Ascending aorta (tissue), 2 donors: ENCODE measurements at regions not wholly inside any gene's neighbourhood (a gene's known extent, or its start where the extent isn't known, plus 50 kb on each side); places are given as distances from the start of the nearest gene placed in this dataset.
"Not testable (repeated sequence)": the region's sequence is repeated elsewhere in the genome, so short reads cannot be mapped to it uniquely, and the experiment has no call there.

ENCODE experiments used
- DNase-seq, 2 donors: peaks; one replicate each; pipeline ENCODE4 v3.0.0-alpha.2; 2019; ENCODE audit warnings: low spot score in 2 of 2
- H3K27ac ChIP-seq, 2 donors: fragments of 200-600 bp; sonication (generic); one replicate each; pipeline ENCODE4 v1.5.1; 2016 to 2017; ENCODE audit warnings: mild to moderate bottlenecking in 1 of 2
- H3K27me3 ChIP-seq: fragments of 200-600 bp; sonication (generic); one replicate; pipeline ENCODE4 v1.5.1; 2017
- H3K36me3 ChIP-seq, 2 donors: fragments of 200-600 bp; sonication (generic); one replicate each; pipeline ENCODE4 v1.5.1; 2016
- H3K4me1 ChIP-seq, 2 donors: fragments of 200-600 bp; sonication (generic); one replicate each; pipeline ENCODE4 v1.5.1; 2016 to 2017; ENCODE audit warnings: mild to moderate bottlenecking in 1 of 2
- H3K4me3 ChIP-seq, 2 donors: fragments of 200-600 bp; sonication (generic); one replicate each; pipeline ENCODE4 v1.5.1; 2016 to 2017; ENCODE audit warnings: mild to moderate bottlenecking in 1 of 2
- H3K9me3 ChIP-seq, 2 donors: fragments of 200-600 bp; sonication (generic); one replicate each; pipeline ENCODE4 v1.5.1; 2016
- intact Hi-C: fragments of 100-400 bp; cut with DNase I; formaldehyde crosslinking; loops from one replicate; pipeline ENCODE4 v1.15.1; 2023

DNA sequence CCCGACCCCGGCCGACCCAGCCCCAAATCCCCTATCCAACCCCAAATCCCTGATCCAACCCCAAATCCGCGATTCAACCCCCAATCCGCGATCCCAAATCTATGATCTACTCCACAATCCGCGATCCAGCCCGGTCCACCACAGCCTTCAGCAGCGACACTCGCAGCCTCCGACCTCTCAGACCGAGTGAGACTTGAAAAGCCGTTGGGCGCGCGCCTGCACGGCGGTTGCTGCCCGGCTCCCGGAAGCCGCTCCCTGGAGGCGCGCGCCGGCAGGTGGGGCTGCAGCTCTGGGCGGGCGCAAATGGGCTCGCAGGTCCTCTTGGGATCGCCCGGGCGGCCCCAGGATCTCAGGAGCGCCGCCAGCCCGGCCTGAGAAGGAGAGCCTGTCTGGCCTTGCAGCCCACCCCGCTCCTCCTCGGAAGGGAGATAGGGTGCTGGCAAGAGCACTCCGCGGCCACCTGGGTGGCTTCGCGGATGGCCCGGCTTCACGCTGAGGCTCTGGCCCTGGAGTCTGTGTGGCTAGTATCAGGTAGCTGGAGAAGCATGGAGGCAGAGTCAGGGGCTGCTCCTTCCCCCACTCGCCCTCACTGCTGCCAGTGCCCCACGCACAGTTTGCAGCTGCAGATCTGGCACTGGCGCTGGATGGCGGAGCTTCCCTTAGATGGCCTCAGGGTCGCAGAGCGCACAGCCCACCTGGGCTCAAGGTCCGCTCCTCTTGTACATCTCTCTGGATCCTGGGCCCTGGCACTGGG, 533.4 kb upstream of the DEFB115 start:
- H3K36me3 ChIP-seq, H3K27me3 ChIP-seq, H3K9me3 ChIP-seq, DNase-seq, H3K4me1 ChIP-seq, intact Hi-C loops, H3K4me3 ChIP-seq, H3K27ac ChIP-seq: not testable (repeated sequence)

DNA sequence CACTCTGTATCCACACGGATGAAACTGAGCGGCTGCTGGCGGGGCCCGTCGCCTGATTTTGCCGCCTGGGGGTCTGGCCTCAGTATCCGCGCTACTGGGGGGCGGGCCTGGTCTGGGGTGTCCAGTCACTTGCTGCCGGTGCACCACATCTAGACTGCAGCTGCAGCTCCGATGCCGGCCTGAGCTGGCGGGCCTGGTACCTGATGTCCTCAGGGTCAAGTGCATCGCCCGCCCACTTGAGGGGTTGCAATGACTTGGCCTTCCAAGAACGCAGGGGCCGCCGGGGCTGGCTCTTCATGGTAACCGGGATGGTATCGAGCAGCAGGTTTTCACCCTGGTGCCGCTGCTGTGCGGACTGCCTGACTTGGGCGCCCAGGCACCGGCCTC, 532.8 kb upstream of the DEFB115 start:
- H3K36me3 ChIP-seq, H3K4me1 ChIP-seq, H3K27ac ChIP-seq, intact Hi-C loops, H3K4me3 ChIP-seq, DNase-seq, H3K9me3 ChIP-seq, H3K27me3 ChIP-seq: not testable (repeated sequence)

DNA sequence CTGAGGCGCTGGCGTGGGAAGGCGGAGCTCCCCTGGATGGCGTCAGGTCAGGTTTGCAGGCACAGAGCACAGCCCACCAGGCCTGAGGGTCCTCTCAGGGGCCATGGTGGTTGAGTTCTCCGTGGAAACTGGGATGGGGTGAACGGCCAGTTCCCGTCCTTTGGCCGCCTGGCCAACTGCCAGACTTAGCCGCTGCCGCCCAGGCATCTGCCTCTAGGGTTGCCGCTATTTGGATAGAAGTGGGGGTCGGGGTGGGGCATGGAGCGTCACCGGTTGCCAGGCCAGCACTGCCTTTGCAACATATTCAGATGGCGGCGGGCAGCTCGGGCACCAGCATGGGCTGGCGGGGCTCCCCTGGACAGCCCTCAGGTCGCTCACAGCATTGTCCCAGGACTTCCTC, 532.3 kb upstream of the DEFB115 start:
- intact Hi-C loops, H3K9me3 ChIP-seq, H3K4me3 ChIP-seq, H3K27ac ChIP-seq, H3K27me3 ChIP-seq, H3K36me3 ChIP-seq, H3K4me1 ChIP-seq, DNase-seq: not testable (repeated sequence)

DNA sequence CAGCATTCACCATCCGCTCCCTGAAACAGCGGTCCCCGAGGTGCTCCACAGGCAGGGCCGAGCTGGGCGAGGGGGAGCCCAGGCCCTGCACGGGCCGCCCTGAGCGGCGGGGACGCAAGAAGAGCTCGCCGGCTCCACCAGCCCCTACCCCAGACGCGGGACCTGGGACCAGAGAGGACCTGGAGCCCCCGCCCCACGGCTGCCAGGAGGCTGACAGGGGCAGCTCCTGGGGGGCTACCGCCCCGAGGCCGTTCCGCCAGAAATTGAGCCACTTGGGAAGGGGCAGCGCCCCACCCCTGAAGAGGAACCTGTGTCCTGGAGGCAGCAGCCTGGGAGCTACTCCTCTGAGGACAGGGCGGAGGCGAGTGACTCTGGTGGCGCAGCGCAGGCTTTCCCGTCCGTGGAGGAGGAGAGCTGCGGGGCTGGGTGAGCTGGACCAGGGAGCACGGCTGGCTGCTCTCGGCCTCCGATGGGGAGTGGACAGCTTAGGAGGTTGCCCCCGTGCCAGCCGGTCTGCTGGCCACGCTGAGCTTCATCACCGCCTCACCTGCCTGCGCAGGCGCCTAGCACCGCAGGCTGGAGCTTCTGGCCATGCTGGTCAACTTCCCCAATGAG, 529.1 kb upstream of the DEFB115 start:
- H3K27ac ChIP-seq, H3K36me3 ChIP-seq, H3K4me1 ChIP-seq, H3K9me3 ChIP-seq, intact Hi-C loops, DNase-seq, H3K4me3 ChIP-seq, H3K27me3 ChIP-seq: not testable (repeated sequence)
